Stomach (tissue), 8 donors: ENCODE measurements at regions not wholly inside any gene's neighbourhood (a gene's known extent, or its start where the extent isn't known, plus 50 kb on each side); places are given as distances from the start of the nearest gene placed in this dataset.

Source experiments
- DNase-seq, 2 donors: peaks; one replicate each; pipeline versions ENCODE4 v3.0.0 to v3.0.0-alpha.2; 2013 to 2019
- H3K27ac ChIP-seq, 5 donors: fragments of 200-600 bp in 4 of 5; sonication (generic) in 4 of 5; one replicate each; pipeline ENCODE4 v1.5.1; 2013 to 2019; ENCODE audit warnings: mild to moderate bottlenecking in 1 of 5, moderate library complexity in 1 of 5
- H3K27me3 ChIP-seq, 3 donors: fragments of 200-600 bp; sonication (generic); one replicate each; pipeline ENCODE4 v1.5.1; 2017 to 2019; ENCODE audit warnings: mixed run types in 1 of 3
- H3K36me3 ChIP-seq, 4 donors: fragments of 200-600 bp; sonication (generic); 1 replicate in 3 of 4; 2 replicates in 1 of 4; pipeline ENCODE4 v1.5.1; 2016 to 2019
- H3K4me1 ChIP-seq, 4 donors: fragments of 200-600 bp; sonication (generic); one replicate each; pipeline ENCODE4 v1.5.1; 2016 to 2019
- H3K4me3 ChIP-seq, 4 donors: fragments of 200-600 bp; sonication (generic) in 3 of 4; one replicate each; pipeline ENCODE4 v1.5.1; 2016 to 2019; ENCODE audit warnings: mild to moderate bottlenecking in 1 of 4
- H3K9me3 ChIP-seq, 4 donors: fragments of 200-600 bp; sonication (generic); one replicate each; pipeline ENCODE4 v1.5.1; 2016 to 2019
- CTCF ChIP-seq, 7 experiments: fragments of 450-650 bp in 4 of 7; fragments of 200-600 bp in 3 of 7; sonication (generic) in 3 of 7; IDR thresholded peaks; one replicate each; pipeline ENCODE4 v1.5.1; 2016 to 2019; ENCODE audit warnings: antibody characterized with exemption in 7 of 7, control low read depth in 2 of 7, mild to moderate bottlenecking in 1 of 7
- EP300 ChIP-seq: sonication (generic); formaldehyde crosslinking; IDR thresholded peaks from one replicate; pipeline ENCODE4 v1.6.1; 2017; ENCODE audit warnings: antibody characterized with exemption
- POLR2A ChIP-seq, 4 donors: fragments of 450-650 bp; IDR thresholded peaks; one replicate each; pipeline ENCODE4 v1.6.1; 2016; ENCODE audit warnings: antibody characterized with exemption in 4 of 4, control low read depth in 2 of 4, mild to moderate bottlenecking in 1 of 4, moderate library complexity in 1 of 4
- POLR2AphosphoS5 ChIP-seq, 3 donors: sonication (generic); formaldehyde crosslinking; IDR thresholded peaks; one replicate each; pipeline ENCODE4 v1.6.1; 2016; ENCODE audit warnings: antibody characterized with exemption in 3 of 3
- WGBS, 5 donors: extraction: QIAGEN DNeasy Blood & Tissue Kit in 3 of 5; methylation state at CpG; one replicate each; pipeline versions ENCODE4 v1.1.5 to v1.1.7; 2013 to 2018; 5-methylcytosine and 5-hydroxymethylcytosine counted together
- intact Hi-C: fragments of 100-400 bp; cut with DNase I; formaldehyde crosslinking; loops from one replicate; pipeline ENCODE4 v1.15.1; 2023; ENCODE audit warnings: low total_unique reads
- donor health status: healthy with polysubstance abuse.
- donor health status: Bipolar disorder and iron deficiency.
- donor health status: healthy.

GRCh38 chr4:11603591-11604194 is 175.0 kb upstream of the HS3ST1 start:
- no peak for TF ChIP-seq CTCF (IDR thresholded peaks at IDR 0.05)
- TF ChIP-seq POLR2AphosphoS5 (IDR thresholded peaks at IDR 0.05) = no peak
- no peak for TF ChIP-seq EP300
- no peak for TF ChIP-seq POLR2A (IDR thresholded peaks at IDR 0.05)
- intact Hi-C loops = no loop called here
- no peak overlapping the region for H3K4me3 ChIP-seq
- 80 to 86% (median 84%) methylated on average over 6 of the region's 6 CpGs for WGBS, 5 donors
- no peak for DNase-seq
- no peaks in the 10 kb centered on the region for H3K36me3 ChIP-seq
- no peak overlapping the region for H3K27ac ChIP-seq
- H3K4me1 ChIP-seq = peaks cover 0 to 5% (median 2%) of the 10 kb centered on the region in 4 donors
- no peaks in the 10 kb centered on the region for H3K27me3 ChIP-seq
- no peaks in the 10 kb centered on the region for H3K9me3 ChIP-seq

- H3K27me3 ChIP-seq = no peaks in the 10 kb centered on the region
- 71 to 84% (median 81%) methylated on average over 7 of the region's 7 CpGs for WGBS, 5 donors
- H3K9me3 ChIP-seq = no peaks in the 10 kb centered on the region
- DNase-seq = no peak
- intact Hi-C loops = no loop called here
- no peak for TF ChIP-seq EP300
- no peak for TF ChIP-seq POLR2AphosphoS5 (IDR thresholded peaks at IDR 0.05)
- TF ChIP-seq CTCF (IDR thresholded peaks at IDR 0.05) = no peak
- H3K27ac ChIP-seq = no peak overlapping the region
- H3K4me3 ChIP-seq = no peak overlapping the region
- H3K4me1 ChIP-seq = peaks cover 0 to 6% (median 5%) of the 10 kb centered on the region in 4 donors
- H3K36me3 ChIP-seq = no peaks in the 10 kb centered on the region
These were observed 174.1 kb upstream of the HS3ST1 start for GRCh38 chr4:11602606-11603340.

GRCh38 chr4:11599064-11599463 is 170.4 kb upstream of the HS3ST1 start:
- intact Hi-C loops = no loop called here
- Histone ChIP-seq H3K9me3 (no peaks in the 10 kb centered on the region), H3K4me1 (peaks cover 0 to 14% (median 0%) of the 10 kb centered on the region in 4 donors), H3K27ac (no peak overlapping the region), H3K36me3 (no peaks in the 10 kb centered on the region), H3K27me3 (no peaks in the 10 kb centered on the region), H3K4me3 (no peak overlapping the region)
- TF ChIP-seq CTCF (IDR thresholded peaks at IDR 0.05) = no peak
- TF ChIP-seq POLR2A (IDR thresholded peaks at IDR 0.05) = no peak
- TF ChIP-seq POLR2AphosphoS5 (IDR thresholded peaks at IDR 0.05) = no peak
- no peak for TF ChIP-seq EP300
- no peak for DNase-seq
- 0 to 92% (median 33%) methylated on average over 1 of the region's 1 CpG for WGBS, 5 donors

GRCh38 chr4:11598591-11598990 is 169.9 kb upstream of the HS3ST1 start:
- H3K27me3 ChIP-seq = no peaks in the 10 kb centered on the region
- TF ChIP-seq CTCF (IDR thresholded peaks at IDR 0.05) = no peak
- no peak overlapping the region for H3K27ac ChIP-seq
- no peak overlapping the region for H3K4me3 ChIP-seq
- no peaks in the 10 kb centered on the region for H3K9me3 ChIP-seq
- WGBS, 5 donors = 68 to 94% (median 91%) methylated on average over 4 of the region's 4 CpGs
- DNase-seq = no peak
- intact Hi-C loops = no loop called here
- H3K4me1 ChIP-seq = peaks cover 0 to 14% (median 0%) of the 10 kb centered on the region in 4 donors
- H3K36me3 ChIP-seq = no peaks in the 10 kb centered on the region
